ENCODE measurements at regions not wholly inside any gene's neighbourhood (a gene's known extent, or its start where the extent isn't known, plus 50 kb on each side); places are given as distances from the start of the nearest gene placed in this dataset.

DNA sequence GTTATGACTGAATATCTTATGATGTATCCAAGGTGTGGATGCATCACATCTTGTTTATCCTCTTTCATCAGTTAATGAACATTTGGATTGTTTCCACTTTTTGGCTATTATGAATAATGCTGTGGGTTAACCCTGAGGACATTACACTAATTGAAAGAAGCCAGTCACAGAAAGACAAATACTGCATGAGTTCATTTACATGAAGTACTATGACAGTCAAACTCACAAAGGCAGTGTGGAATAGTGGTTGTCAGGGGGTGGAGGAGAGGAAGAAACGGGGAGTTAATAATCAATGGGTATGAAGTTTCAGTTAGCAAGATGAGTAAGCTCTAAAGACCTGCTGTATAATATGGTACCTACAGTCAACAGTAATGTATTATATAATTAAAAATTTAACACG is 409.4 kb upstream of the CTNND2 start:
- no peak for FAIRE-seq

DNA sequence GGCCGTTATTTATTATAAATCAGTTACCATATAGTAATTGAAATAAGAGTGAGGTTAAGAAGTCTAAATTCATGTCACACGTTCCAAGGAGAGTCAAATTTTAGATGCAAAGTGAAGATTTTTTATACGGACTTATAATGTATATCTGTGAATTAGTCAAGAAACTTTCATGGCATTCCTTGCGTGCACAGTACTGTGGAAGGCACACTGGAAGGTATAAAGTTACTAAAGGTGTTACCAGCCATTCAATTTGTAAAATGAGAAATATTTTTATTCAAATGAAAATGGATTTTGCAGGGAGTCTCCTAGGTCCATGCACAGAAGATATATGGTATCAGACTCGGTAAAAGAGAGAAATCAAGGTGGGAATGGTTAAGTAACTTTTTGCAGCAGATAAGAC is 408.1 kb upstream of the CTNND2 start:
- FAIRE-seq, result no peak

DNA sequence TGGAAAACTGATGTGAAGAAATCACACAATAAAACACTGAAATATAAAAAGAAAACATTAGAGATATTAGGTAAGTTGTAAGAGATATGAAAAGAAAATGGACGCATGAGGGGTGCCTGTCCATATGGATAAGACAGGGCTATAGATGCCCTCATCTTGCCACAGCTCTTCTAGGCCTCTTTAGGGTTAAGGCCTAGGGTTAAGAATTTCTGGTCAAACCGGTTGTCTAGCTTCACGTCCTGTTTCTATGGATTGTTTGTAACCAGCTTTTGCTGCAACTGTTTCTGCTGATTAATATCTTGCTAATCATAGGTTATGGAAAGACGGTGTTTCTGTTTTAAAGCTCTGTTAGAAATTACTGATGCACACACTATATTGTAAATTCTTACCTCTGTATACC is 389.9 kb upstream of the CTNND2 start:
- FAIRE-seq, result no peak

DNA sequence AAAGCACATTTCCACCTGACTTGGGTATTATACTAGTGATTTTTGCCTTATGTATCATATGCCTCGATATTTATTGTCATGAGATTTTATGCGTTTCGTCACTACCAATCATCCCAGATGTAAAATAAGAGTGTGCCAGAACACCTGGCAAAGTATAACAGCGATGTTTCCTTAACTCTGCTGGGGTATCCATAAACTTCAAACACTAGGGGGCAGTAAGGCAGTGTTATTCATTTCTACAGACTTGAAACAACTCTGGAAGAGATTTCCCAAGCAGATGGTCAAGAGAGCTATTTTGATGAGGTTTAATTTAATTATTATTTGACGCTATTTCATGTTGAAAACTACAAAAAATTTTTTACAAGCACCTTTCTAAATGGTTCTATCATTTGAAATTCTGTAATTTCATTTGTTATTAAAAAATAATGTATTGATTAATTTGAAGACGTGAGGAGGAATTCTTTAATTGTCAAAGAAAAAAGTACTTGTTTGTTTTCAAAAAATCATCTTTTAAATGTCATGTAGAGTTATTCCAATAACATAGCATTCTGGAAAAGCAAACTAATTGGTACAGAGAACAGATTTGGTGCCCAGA is 388.5 kb upstream of the CTNND2 start:
- peak; percentile 34 for FAIRE-seq

DNA sequence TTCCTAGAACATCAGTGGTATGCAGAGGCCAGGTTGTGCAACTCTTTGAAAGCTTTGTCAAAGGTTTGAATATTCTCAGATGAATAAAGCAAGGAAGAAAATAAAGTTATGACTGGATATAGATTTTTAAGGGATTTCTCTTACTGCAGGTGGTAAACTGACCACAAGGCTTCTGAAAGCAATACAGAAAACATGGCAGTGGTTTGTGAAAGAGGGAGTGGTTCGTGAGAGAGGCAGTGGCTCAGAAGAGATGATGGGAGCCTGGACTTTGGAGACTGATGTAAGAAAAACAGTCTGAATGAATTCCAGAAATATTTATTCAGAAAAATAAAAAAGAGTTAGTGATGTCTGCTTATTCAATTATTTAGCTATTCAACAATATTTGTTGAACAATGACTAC is 380.4 kb upstream of the CTNND2 start:
- FAIRE-seq, result no peak

DNA sequence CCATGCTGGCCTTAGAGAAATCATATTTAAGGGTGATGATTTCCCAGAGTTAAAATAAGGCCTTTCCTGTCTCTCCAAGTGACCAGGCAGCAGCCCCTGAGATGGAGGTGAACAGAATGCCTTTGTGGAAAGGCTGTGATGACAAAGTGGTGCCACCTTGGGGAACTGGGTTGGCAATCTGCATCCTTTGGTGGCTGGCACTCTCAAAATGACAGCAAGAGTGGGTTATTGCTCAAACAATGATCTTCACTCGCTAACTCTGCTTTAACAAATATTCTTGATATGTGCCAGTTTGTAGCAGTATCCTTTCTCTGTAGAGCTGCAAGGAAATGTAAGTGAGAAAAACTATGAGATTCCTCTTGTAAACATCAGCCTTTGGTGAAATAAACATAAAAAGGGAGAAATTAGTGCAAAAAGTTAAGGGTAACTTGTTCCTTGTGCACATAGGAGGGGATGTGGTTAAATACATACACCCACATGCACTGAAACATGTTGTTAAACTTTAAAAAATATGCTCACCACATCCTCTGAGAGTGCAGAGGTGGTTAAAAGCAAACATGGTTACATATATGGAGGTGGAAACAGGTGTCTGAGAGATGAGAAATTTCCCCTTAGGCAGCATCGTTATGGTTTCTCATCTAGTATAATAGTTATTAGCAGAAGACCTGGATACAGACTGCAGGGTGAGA is 373.4 kb upstream of the CTNND2 start:
- no peak for FAIRE-seq

DNA sequence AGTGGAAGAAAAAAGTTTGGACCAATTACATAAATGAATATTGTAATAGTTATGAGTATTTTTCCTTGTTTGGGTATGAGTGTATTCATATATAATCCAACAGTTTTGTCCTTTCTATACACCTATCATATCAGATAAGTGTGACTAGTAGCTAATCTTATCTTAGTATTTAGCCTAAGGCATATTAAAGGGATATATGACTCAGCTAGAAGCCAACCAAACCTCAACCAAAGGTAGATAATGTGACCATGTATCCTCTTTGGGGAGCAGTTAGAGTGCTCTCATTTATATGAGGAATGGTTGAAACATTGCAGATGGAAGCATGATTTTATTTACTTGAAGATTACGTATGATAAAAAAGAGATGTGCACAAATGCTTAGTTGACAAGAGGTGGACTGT is 370.0 kb upstream of the CTNND2 start:
- no peak for FAIRE-seq

DNA sequence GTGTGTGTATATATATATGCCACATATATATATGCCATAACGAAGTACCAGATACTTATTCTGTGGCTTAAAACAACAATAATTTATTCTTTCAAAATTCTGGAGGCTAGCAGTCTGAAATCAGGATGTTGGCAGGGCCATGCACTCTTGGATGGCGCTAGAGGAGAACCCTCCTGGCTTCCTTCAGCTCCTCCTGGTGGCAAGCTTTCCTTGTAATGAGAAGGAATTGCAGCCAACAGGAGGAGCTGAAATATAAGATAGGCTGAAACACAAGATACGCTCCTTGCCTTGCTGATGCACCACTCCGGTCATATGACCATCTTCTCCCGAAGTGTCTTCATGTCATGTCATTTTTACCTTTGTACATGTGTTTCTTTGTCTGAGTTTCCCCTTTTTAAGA is 368.1 kb upstream of the CTNND2 start:
- FAIRE-seq, result no peak

DNA sequence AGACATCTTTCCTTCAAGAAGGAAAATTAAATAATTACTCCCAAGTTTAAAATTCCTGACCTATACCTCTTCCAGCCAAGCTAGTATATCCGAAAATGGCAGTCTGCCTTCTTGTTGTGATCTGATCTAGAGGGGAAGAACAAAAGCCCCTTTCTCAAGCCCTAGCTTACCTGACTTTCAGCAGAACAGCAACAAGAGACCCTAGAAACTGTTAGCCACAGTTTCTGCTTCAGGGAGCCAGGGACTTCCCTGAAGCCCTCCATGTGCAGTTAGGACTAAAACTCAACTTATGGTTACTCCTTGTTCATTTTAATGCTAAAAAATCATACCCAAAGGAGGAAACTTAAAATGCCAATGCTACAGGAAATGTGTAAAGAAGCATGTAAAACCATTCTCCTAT is 366.7 kb upstream of the CTNND2 start:
- no peak for FAIRE-seq

DNA sequence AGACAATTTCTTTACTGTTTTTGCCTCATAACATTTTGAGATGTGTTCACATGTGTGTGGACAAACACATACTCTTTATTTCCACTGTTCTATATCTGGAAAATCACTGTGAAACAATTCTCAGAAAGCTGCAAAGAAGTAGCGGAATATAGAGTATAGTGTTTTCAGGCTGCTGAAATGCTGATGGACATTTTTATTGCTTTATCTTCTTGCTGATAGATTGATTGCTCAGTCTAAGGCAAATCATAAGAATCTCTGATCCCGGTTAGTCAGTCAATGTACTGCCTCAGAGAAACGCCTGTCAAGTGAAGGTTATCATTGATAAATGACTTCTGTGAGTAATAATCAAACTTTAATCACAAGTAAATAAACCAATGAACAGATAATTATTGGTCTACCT is 364.9 kb upstream of the CTNND2 start:
- FAIRE-seq, result no peak

DNA sequence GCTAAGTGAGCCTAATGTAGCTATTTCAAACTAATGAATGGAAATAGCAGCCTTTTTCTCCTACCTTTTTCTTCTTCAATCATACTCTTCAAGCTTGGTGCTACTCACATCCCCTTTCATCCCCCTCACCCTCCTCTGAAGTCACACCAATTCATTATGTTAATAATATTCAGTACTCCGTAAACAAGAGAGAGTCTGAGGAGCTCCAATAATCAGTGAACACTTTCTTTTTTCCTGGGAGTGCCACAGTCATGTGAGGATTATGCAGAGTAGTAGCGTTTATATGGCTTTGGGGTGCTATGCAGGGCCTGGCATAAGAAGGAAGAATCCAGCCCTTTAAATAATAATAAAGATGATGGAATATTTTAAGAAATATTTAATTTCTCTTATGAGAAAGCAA is 354.3 kb upstream of the CTNND2 start:
- FAIRE-seq, result no peak

DNA sequence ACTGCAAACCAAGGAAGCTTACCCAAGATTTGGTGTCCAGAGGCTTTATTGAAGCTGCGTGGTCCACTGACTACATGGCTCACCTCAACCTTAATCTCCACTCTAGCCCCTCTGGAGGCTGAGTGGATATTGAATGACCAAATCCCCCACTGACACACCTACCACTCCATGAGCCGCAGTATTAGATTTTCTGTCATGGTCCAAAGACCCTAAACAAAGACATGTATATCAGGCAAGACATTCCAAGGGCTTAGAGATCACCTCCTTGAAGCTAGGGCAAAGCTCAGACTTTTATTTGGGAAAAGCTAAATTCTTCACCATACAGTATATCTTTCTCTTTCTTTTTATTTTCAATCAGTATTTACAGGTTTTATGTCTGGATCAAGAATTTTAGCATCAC is 346.2 kb upstream of the CTNND2 start:
- no peak for FAIRE-seq

DNA sequence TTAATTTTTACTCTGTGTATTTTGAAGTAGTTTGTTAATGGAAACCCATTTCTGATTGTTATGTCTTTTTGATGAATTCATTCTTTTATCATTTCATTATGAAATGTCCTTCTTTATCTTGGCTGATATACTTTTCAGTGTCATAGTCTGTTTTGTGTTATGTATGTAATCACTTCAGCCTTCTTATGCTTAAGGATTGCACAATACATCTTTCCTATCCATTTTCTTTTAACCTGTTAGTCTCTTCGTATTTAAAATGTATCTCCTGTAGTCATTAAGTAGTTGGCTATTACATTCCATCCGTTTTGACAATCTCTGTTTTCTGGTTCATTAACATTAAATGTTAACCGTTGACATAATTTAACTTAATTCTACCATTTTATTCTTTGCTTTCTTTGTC is 344.6 kb upstream of the CTNND2 start:
- FAIRE-seq, result no peak

DNA sequence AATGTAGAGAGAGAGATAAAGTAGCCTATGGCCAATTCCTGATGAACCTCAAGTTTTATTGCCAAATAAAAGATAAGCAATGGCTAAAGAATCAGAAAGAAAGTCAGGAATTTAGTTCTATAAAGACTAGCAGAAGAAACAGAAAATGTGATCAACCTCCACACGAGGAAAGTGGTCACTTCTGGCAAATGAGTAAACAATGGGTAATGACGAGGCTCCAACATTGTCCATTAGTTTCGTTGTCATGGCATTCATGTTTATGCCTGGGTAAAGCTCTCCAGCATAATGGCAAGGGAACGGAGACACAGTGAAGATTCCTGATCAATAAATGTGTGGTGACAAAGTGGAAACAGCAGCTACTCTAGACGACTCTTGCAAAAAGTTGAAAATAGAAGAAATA is 341.8 kb upstream of the CTNND2 start:
- FAIRE-seq, result no peak

DNA sequence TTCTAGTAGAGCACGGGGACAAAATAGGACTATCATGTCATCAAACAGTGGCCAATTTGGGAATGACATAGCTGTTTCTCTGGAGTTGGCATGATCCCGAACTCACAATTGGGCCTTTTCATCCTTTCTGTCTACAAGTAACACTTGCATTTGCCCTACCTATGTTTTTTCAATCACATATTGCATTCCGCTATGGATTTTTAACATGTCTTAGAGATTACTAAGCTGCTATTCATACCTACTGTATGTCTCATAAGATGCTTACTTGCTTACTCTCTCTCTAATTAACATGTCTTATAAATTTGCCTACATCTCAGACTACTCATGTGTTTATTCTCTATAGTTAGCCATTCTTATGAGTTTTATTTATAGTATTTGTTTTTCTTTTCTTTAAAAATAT is 341.2 kb upstream of the CTNND2 start:
- no peak for FAIRE-seq

DNA sequence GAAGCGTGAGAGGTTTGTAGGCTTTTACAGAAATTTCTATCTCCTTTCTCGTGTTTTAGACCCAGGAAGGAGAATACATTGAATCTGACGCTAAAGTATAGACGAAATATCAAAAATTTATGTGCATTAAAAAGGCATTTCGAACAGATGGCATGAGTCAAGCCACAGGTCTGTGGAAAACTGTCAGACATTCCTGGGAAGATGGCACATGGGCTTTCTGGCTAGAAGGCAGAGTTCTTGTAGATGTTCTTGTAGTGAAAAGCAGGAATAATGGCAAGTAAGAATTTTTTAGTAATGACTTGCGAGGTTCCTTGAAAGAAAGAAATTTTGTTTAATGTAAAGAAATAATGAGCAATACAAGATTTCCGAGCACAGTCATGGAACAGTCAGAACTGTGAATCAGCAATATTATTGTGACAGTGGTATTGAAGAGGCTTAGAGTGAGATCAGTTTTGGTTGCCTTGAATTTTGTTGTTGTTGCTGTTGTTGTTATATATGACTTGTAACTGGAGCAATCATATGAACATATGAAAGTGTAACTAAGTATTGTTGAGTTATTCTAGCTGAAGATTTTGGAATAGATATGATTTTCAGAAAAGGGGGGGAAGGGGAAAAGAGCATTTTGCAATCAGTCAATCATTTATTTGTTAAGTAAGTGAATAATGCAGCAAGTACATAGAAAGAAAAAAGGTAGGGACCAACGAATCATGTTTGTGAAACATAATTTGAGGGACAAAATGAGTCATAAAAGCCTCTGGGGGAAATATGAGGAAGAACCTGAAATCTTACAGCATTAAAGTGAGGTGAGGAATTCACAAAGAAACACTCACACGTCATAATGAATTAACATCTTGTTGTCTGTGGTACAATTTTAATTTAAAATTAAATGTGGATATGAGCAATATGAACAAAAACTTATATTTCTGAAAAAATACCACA is 339.0 kb upstream of the CTNND2 start:
- FAIRE-seq, result no peak

DNA sequence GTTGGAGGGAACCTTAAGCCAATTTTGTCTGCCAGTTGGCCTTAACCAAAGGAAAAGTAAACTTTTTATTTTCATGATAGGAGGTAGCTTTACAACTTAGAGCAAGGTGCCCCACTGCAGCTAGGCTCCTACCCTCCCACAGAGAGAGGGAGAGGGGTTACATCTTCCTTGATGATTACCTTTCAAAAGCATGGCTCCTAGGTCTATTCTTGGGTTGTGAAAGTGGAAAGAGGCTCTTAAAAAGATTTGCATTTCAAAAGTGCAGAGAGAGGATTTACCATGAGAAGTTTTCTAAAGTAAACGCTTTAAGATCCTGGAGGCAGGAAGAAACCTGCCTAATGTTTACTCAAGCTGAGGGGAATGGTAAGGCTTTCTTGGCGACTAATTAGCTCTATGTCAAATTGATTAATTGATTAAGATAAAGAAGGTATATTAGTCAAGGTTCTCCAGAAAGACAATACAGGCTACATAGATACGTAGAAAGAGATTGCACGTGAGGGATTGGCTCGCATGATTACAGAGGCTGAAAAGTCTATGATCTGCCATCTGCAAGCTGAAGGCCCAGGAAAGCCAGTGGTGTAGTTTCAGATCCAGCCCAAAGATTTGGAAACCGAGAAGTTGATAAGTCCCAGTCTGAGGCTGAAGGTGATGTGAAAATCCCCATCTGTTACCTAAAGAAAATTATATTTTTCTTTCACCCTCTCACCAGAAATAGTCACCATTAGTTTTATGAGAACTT is 333.8 kb upstream of the CTNND2 start:
- FAIRE-seq, result no peak

DNA sequence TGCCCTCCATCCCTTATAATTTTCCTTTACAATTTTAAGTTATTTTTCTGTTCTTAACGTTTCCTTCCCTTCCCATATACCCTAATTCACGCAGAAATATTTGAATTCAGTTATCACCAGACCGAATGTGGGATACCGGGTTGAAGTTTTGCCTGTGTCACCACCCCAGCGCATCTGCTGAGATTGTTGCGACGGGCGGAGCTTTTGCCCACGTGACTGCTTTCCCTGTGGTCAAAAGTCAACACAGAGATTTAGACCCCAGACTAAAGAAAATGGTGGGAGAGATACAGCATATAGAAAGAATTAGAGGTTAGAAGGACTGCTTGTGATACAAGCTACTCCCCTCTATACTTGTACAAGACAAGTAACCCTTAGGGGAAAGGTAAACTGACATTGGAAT is 326.4 kb upstream of the CTNND2 start:
- FAIRE-seq, result no peak

DNA sequence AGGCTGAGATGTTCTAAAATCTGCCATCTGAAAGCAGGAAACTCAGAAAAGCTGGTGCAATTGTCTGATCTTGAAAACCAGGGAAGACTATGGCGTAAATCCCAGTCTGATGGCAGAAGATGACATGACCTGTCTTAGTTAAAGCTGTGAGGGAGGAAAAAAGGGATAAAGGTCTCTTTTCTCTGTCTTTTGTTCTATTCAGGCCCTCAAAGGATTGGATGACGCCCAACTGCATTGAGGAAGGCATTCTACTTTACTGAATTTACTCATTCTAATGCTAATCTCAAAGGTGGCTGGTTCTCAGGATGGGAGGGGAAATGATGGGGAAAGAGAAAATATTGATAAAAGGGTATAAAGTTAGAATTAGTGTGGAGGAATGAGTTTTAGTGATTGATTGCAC is 312.8 kb upstream of the CTNND2 start:
- FAIRE-seq, result no peak

DNA sequence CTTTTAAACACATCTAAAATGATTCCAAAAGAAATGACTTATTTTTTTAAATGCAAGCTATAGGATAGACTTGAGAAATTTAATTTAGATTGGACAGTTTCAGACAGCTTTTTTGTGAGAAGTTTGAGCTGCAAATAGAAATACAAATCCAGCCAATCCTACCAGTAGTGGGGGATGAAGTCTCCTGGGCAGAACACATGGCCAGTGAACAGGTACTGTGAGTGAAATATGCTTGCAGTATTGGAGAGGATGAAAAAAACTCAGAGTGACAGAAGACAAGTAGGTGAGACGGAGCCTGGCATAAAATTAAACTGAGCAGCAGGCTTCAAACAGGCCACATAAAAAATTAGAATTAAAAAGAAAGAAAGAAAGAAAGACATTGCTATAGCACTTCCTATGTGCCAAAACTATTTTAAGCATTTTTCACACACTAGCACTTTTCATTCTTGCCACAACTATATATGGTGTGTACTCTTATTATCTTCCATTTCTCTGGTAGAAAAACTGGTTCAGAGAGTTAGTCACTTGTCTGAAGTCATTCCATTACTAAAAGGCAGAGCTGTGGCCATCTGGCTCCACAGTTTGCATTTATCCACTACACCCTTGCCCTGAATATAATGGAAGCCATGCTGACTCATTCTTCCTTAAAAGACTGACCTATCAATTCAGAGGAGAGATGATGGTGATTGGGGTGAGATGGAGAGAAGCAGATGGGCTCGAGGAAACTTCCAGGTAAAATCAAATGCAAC is 310.2 kb upstream of the CTNND2 start:
- FAIRE-seq, result no peak

DNA sequence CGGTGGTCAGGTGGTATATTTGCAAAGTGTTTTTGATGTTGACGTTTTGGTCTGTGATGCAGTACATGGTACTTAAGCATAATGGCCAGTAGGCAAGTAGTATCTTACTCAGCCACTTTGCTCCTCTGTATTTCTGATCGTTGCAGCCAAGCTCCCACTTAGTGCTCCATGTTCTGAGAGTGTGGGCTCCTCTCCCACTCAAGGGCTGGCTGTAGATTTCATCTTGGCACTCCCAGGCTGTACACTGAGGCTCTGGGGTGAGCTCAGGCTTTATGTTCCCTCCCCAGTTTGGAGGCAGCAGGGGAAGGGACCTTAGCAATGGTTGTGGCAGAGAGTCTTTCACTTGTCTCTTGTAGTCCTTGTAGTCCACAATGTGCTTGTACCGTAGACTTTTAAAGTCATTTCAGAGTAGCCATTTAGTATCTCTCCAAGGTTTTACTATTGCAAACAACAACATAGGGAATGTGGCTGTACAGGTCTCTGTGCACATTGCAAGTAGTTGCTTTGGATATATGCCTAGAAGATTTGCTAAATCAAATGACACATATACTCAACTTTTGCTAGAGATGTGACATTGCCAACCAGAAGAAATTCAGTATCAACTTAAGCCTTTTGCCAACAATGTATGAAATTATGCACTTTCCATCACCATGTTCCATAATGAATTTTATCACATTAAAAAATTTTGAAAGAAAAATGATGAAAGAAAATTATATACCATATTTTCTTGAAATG is 304.3 kb upstream of the CTNND2 start:
- no peak for FAIRE-seq

DNA sequence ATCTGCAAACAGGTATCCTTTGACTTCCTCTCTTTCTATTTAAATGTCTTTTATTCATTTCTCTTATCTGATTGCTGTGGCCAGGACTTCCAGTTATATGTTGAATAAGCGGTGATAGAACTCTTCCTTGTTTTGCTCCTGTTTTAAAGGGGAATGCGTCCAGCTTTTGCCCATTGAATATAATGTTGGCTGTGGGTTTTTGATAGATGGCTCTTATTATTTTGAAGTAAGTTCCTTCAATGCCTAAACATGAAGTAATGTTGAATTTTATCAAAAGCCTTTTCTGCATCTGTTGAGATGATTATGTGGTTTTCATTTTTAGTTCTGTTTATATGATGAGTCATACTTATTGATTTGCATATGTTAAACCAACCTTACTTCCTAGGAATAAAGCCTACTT is 300.5 kb upstream of the CTNND2 start:
- FAIRE-seq, result no peak
